Epithelial cell of esophagus (primary cell): ENCODE measurements at regions not wholly inside any gene's neighbourhood (a gene's known extent, or its start where the extent isn't known, plus 50 kb on each side); places are given as distances from the start of the nearest gene placed in this dataset.
A peak's percentile ranks its signal among the peaks of the same experiment; 100 is the strongest.
"Not testable (repeated sequence)": the region's sequence is repeated elsewhere in the genome, so short reads cannot be mapped to it uniquely, and the experiment has no call there.

ENCODE experiments used
- DNase-seq: peaks from one replicate; pipeline ENCODE4 v3.0.0; 2010; ENCODE audit warnings: low read depth
- H3K4me3 ChIP-seq: 2 replicates; pipeline ENCODE4 v1.5.1; 2011; ENCODE audit warnings: mild to moderate bottlenecking, low read length, control low read depth

GRCh38 chr9:40592406-40592805, 536.1 kb downstream of the FOXD4L6 start:
- H3K4me3 ChIP-seq, DNase-seq: not testable (repeated sequence)

- H3K4me3 ChIP-seq: not testable (repeated sequence)
- peak; percentile 0 for DNase-seq
These were observed 536.6 kb downstream of the FOXD4L6 start for GRCh38 chr9:40591915-40592314.

GRCh38 chr9:40587475-40588195, 540.8 kb downstream of the FOXD4L6 start:
- H3K4me3 ChIP-seq: not testable (repeated sequence)

GRCh38 chr9:40584039-40584438, 544.4 kb downstream of the FOXD4L6 start:
- not testable (repeated sequence) for H3K4me3 ChIP-seq, DNase-seq

More at GRCh38 chr9:40587475-40588195, 540.8 kb downstream of the FOXD4L6 start:
- DNase-seq: not testable (repeated sequence)

- not testable (repeated sequence) for H3K4me3 ChIP-seq, DNase-seq
These were observed 545.3 kb downstream of the FOXD4L6 start for GRCh38 chr9:40583230-40583629.

- not testable (repeated sequence) for H3K4me3 ChIP-seq, DNase-seq
These were observed 549.6 kb downstream of the FOXD4L6 start for GRCh38 chr9:40578908-40579307.
